ENCODE measurements at regions not wholly inside any gene's neighbourhood (a gene's known extent, or its start where the extent isn't known, plus 50 kb on each side); places are given as distances from the start of the nearest gene placed in this dataset.

GRCh38 chr10:28427376-28427775 lies 105.5 kb upstream of the WAC start:
- Histone ChIP-seq H3K4me2 (ENCODE audit: low read length) (no peak overlapping the region), H3K4me3 (replicated peaks in 1 of 2; ENCODE audit: low read depth in 1 of 2, low read length in 2 of 2) (no peak overlapping the region), H3K27me3 (ENCODE audit: insufficient read depth, low read length) (no peaks in the 10 kb centered on the region), H3K36me3 (ENCODE audit: control insufficient read depth in 1 of 2, insufficient read depth in 2 of 2, low read length in 2 of 2) (no peaks in the 10 kb centered on the region), H3K9me3 (ENCODE audit: control insufficient read depth in 1 of 2, insufficient read depth in 1 of 2, low read depth in 1 of 2, low read length in 2 of 2) (no peaks in the 10 kb centered on the region), H4K20me1 (ENCODE audit: insufficient read depth) (no peaks in the 10 kb centered on the region), H3K79me2 (ENCODE audit: insufficient read depth, low read length) (no peaks in the 10 kb centered on the region), H3K4me1 (ENCODE audit: control insufficient read depth in 1 of 2, insufficient read depth in 2 of 2, low read length in 2 of 2) (peaks cover 0 to 6% of the 10 kb centered on the region in 2 experiments; a peak in 2 of 4 replicates), H3K9ac (ENCODE audit: low read length) (no peak overlapping the region), H2AFZ (ENCODE audit: low read depth, low read length, poor library complexity, severe bottlenecking) (no peak overlapping the region), H3K27ac (ENCODE audit: low read depth, low read length) (no peak overlapping the region), H3K9me2 (ENCODE audit: insufficient read depth) (no peaks in the 10 kb centered on the region)
- POLR2A ChIA-PET = interaction anchor here (0.6 kb wide), 1 partner anchor 22 kb away, joined by 3 read pairs; no protein-coding TSS in a partner anchor
- no TSS peak for BruUV-seq (replicated peaks)
- intact Hi-C loops (cut with micrococcal nuclease) = no loop called here
- TF ChIP-seq EGR1 (IDR thresholded peaks at IDR 0.05; ENCODE audit: low read depth) = no peak
- TF ChIP-seq POLR2AphosphoS5 (IDR thresholded peaks at IDR 0.05; ENCODE audit: low read depth, low read length) = no peak
- no peak for TF ChIP-seq SP1 (IDR thresholded peaks at IDR 0.05; ENCODE audit: low read depth)
- TF ChIP-seq SRF (IDR thresholded peaks at IDR 0.05; ENCODE audit: low read depth) = no peak
- no peak for TF ChIP-seq CTCF (IDR thresholded peaks at IDR 0.05 in 2 of 3, conservative IDR thresholded peaks at IDR 0.05 in 1 of 3; ENCODE audit: borderline replicate concordance in 1 of 3, insufficient read depth in 1 of 3, low read depth in 2 of 3, low read length in 2 of 3)
- TF ChIP-seq ZNF274 (IDR thresholded peaks at IDR 0.05; ENCODE audit: low read depth, low read length) = no peak
- no peak for TF ChIP-seq POLR2A (IDR thresholded peaks at IDR 0.05; ENCODE audit: borderline replicate concordance, extremely low read depth, insufficient read depth, insufficient read length)
- no peak for TF ChIP-seq SIN3A (IDR thresholded peaks at IDR 0.05; ENCODE audit: low read depth)
- TF ChIP-seq RAD21 (IDR thresholded peaks at IDR 0.05; ENCODE audit: low read depth) = no peak
- no peak for TF ChIP-seq EZH2phosphoT487 (IDR thresholded peaks at IDR 0.05; ENCODE audit: borderline replicate concordance)
- no peak for TF ChIP-seq JUND (IDR thresholded peaks at IDR 0.05)
- no peak for TF ChIP-seq ZFX (IDR thresholded peaks at IDR 0.05)
- no peak for TF ChIP-seq TCF7L2 (IDR thresholded peaks at IDR 0.05; ENCODE audit: borderline replicate concordance, extremely low read depth, insufficient read depth, insufficient read length)
- TF ChIP-seq, protein P1, sequence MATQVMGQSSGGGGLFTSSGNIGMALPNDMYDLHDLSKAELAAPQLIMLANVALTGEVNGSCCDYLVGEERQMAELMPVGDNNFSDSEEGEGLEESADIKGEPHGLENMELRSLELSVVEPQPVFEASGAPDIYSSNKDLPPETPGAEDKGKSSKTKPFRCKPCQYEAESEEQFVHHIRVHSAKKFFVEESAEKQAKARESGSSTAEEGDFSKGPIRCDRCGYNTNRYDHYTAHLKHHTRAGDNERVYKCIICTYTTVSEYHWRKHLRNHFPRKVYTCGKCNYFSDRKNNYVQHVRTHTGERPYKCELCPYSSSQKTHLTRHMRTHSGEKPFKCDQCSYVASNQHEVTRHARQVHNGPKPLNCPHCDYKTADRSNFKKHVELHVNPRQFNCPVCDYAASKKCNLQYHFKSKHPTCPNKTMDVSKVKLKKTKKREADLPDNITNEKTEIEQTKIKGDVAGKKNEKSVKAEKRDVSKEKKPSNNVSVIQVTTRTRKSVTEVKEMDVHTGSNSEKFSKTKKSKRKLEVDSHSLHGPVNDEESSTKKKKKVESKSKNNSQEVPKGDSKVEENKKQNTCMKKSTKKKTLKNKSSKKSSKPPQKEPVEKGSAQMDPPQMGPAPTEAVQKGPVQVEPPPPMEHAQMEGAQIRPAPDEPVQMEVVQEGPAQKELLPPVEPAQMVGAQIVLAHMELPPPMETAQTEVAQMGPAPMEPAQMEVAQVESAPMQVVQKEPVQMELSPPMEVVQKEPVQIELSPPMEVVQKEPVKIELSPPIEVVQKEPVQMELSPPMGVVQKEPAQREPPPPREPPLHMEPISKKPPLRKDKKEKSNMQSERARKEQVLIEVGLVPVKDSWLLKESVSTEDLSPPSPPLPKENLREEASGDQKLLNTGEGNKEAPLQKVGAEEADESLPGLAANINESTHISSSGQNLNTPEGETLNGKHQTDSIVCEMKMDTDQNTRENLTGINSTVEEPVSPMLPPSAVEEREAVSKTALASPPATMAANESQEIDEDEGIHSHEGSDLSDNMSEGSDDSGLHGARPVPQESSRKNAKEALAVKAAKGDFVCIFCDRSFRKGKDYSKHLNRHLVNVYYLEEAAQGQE (IDR thresholded peaks at IDR 0.05; ENCODE audit: low read depth) = no peak
- no peak for TF ChIP-seq ELF1 (IDR thresholded peaks at IDR 0.05; ENCODE audit: borderline replicate concordance, low read depth)
- TF ChIP-seq CBX3 (IDR thresholded peaks at IDR 0.05; ENCODE audit: low read depth) = no peak
- TF ChIP-seq EZH2 (IDR thresholded peaks at IDR 0.05) = no peak
- no peak for TF ChIP-seq YY1 (IDR thresholded peaks at IDR 0.05; ENCODE audit: extremely low read depth, insufficient replicate concordance, low read depth, low read length)
- TF ChIP-seq FOSL1 (IDR thresholded peaks at IDR 0.05; ENCODE audit: low read depth) = no peak
- ATAC-seq (no peak), DNase-seq (ENCODE audit: low read depth, low spot score) (no peak)
- RAD21 ChIA-PET (ENCODE audit: low non-redundant PET in 1 of 2, low total read pairs in 2 of 2, uncharacterized antibody in 2 of 2, unreplicated experiment in 2 of 2) = no interaction called here
- CTCF ChIA-PET = no interaction called here
